ENCODE measurements at regions not wholly inside any gene's neighbourhood (a gene's known extent, or its start where the extent isn't known, plus 50 kb on each side); places are given as distances from the start of the nearest gene placed in this dataset.

DNA sequence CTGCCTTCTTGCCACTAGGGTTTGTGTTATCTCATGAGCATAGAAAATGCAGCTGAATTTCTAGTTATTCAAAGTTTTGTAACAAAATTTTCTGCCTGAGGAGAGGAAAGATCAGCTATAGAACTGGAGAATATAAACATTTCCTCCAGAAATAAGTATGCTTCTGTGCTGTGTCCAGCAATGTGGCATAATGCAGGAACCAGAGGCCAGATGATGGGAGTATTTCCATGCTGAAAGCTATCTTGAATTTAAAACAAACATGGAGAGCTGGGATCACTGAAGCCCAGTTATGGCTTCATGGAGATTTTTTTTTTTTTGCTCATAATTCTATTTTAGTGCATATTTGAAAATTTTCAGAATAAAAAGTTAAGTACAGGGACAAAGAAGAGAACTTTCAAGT is 608.2 kb downstream of the SOX6 start:
- DNase-seq = no peak

DNA sequence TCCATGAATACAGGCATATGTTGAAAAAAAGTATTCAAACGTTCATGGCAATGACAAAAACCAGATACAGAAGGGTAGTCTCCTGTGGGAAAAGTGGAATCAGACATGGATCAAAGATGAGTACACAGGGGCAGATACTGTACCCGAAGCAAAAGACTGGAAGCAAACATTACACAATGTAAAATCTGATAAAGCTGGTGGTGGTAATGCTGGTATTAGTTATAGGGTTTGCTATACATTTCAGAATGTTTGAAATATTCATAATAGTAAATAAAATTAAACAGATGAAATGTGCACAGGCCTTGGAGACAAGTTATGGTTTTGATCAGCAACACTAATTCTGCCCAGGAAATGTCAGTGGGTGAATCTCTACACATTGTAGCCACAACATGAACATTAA is 607.6 kb downstream of the SOX6 start:
- no peak for DNase-seq

DNA sequence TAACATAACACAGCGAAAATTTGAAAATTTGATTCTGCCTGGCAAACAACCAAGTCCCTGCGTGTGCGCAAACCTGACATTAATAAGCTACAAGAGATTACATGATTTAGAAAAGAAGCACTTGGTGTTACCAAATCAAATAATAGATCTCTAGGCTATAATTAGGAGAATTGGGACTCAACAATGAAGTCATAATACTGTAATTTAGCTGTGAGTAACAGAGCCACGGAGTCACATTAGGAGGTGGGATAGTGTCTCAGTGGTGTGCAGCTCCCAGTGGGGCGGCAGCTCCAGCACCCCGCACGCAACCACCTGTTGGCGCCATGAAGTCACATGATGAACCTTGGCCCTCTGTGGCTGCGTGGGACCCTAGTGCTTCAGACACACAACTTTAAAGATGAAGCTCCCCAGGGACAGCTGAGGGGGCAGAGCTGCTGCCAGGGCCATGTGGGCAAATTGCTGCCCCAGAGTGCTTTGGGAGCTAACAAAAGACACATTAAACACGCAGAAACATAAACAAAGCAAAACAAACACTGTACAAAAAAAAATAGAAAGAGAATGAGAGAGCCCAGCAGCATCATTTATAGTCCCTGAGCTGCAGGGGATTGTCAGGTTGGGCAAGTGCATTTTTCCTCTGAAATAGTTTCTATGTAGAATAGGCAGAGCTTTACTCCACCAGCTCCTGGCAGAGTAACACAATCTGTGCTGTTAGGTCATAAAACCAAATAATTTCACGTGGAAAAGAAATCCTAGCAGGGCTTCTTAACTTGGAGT is 605.6 kb downstream of the SOX6 start:
- no peak for DNase-seq

DNA sequence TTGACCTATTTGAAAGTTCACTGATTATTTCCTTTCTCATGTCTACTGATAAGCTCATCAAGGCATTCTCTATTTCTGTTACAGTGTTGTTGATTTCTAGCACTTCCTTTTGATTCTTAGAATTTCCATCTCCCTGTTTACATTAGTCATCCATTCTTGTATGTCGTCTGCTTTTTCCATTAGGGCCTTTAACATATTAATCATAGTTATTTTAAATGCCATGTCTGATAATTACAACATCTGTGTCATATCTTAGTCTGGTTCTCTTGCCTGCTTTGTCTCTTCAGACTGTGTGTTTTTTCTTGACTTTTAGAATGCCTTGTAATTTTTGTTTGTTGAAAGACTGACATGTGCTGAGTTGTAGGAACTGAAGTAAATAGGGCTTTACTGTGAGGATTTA is 602.1 kb downstream of the SOX6 start:
- no peak for DNase-seq

DNA sequence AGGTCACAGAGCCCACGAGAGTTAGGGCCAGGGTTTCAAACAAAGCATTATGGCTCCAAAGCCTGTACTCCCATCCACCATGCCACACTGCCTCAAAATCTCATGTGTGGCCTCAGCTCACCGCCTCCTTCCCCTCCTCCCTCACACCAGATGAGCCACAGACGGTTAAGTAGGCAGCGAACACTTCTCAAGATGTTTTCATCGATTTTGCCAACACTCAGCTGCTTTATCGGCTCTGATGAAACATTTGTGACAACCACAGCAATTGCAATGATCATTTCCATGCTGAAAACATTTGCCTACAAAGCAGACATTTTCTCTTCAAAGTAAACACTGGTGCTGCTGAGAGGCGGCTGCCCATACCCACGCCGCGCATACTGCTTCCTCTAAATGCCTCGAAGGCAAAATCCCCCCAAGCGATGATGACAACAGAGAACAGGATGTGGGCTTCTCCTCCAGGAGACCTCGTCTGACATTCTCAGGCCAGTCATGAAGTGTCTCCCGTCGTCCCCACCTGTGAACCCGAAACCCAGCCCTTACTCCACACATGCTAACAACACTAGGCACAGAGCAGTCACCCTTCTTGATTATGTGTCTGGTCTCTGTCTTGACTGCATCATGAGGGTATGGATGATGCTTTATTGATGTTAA is 599.2 kb downstream of the SOX6 start:
- DNase-seq = no peak

DNA sequence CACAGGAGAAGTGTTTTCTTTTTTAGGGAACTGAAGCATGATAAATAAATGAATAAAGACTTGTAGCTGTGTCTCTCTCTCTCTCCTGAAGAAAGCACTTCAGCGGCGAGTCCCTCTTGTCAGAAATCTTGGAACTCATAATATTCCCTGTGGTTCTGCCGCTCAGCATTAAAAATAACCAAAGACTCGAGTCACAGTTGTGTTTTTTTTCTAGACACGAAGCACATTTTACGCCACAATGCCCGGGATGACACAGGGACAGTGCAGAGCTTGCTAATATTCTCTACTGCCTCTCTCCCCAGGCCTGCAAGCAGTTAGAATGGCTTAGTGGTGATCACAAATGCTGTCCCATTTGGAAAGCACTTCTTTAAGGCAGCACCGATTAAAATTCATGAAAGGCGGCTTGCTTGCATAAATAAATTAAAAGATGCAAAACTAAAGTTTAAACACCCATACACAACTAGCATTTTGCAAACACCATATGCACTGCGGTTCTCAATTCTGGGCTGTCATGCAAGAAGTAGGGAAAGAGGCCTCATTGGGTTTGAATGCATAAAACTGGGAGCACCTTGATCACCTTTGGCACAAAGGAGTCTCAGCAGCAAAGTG is 597.4 kb downstream of the SOX6 start:
- no peak for DNase-seq

DNA sequence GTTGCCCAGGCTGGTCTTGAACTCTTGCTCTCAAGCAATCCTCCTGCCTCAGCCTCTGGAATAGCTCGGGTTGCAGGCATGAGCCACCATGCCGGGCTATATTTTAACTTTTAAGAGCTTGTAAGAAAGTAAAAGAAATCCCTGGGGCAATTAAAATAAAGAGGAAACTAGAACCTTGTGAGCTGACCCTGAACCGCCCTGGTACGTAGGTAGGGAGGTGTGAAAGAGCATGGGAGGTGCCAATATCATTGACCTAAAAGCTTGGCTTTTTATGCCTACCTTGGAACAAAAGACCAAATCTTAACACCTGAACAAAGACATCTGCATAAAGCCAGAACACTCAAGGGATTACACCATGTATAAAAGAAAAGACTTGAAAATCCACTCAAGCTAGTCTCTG is 595.1 kb downstream of the SOX6 start:
- DNase-seq = no peak

DNA sequence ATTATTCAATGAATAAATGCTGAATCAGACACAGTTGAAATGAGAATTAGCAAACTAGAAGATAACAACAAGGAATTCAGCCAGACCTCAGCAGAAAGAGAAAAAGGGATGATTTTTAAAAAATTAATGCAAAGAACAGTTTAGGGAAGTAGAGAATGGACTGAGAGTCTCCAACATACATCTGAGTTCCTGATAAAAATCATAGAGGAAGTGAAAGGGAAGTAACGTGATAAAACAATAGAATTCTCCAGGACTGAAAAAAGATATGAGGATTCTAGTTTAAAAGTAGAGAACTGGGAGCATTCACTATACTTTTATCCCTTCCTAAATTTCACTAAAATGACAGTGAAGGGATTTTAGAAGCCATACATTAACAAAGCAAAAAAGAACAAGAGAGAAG is 592.0 kb downstream of the SOX6 start:
- DNase-seq = no peak

DNA sequence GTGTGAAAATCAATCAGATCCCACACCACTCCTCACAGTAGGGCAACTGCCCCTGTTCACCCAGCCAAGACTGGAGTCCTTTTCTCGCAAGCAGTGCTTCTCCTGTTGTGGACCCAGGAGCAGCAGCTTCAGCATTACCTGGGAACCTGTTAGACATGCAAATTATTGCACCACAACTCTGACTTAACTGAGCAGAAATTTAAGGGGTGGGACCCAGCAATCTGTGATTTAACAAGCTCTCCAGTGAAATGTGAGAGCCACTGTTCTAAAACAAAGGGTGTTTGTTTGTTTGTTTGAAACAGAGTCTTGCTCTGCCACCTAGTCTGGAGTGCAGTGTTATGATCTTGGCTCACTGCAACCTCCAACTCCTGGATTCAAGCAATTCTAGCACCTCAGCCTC is 591.4 kb downstream of the SOX6 start:
- DNase-seq = no peak

DNA sequence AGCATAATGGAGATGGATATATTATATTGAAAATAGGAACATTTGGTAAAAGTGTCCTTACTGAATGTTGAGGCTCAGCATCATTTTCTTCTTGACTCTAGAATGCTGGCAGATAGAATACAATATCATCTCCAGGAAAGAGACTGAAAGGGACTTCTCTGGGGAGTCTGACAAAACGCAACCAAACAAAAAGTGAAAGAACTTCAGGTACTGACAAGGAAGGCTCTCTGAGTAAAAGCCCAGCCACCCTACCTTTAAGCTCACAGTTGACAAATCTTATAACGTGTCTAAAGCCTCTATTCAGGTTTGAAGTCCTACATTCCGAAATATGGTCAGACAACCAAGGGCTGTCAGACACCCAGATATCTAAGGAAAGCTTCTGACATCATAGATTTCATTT is 590.8 kb downstream of the SOX6 start:
- DNase-seq = no peak

DNA sequence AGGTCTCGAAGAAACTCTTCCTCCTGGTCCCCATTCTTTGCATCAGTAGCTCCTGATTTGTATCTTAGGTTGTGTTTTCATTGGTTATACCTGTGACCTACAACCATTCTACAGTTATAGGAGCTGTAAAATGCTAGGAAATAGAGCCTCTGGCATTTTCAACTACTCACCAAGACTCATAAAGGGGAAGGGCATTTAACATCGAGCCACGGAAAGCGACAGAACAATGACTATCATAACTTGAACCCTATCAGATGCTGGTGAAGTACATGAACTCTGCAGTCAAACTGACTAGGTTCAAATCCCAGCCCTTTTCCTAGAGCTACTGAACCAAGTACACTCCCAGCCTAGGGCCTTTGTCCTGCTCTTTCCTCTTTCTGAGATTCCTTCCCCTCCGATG is 588.0 kb downstream of the SOX6 start:
- no peak for DNase-seq

DNA sequence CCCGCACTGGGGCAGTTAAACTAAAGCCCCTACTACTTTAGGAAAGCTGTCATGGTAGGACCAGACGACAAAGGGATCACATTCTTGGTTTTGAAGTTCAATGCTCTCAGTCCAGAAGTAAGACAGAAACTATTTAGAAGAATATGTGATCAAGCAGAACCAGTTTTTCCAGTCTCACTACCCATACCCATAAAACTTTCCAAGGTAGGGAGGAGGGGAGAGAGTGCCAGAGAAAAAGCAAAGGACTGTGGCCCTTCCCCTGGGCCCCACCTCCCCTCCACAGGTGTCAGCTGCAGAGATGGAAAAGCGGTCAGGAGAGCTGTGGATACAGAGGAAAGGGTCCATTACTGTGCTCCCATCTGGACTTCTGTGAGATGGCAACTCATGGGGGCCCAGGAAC is 587.1 kb downstream of the SOX6 start:
- no peak for DNase-seq

DNA sequence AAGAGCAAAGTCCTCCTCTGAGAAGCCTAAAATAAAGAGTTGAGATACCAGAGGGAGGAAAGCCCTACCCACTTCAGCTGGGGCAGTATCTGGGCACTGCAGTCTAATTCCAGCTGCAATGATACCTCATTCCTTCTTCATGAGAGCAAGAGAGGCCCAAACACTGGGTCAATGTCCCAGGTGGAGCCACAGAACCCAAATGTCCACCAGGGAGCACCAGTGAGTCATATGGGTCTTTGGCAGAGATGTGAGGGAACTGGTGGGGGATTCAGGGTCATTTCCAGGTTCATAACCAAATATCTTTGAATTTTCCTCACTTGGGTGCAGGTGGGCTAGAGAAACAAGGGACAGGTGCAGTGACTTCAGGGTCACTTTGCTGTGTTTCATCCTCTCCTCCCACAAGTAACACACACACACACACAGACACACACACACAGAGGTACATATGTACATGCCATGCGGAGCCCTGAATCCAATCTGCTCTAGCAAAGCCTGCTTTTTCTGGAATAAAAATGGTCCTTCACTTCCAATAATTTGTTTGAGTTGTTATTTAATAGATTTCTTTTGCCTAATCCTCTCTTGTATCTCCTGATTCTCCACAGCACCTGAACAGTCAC is 585.4 kb downstream of the SOX6 start:
- no peak for DNase-seq

DNA sequence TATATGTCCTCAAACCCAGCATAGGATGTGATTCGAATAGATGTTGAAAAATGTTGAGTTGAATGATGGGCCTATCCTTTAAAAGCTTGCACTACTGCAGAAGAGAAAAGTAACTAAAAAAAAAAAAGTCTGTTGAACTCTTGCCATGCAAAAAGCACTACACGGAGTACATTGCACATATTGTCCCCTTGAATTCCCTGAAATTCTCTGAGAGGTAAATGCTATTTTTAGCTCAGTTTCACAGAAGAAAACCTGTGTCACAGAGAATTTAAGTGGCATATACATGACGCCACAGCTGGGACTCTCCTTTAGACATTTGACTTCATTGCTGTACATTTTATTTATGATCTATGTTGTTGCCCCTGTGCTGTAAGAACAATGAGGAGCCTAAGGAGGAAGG is 583.8 kb downstream of the SOX6 start:
- no peak for DNase-seq

DNA sequence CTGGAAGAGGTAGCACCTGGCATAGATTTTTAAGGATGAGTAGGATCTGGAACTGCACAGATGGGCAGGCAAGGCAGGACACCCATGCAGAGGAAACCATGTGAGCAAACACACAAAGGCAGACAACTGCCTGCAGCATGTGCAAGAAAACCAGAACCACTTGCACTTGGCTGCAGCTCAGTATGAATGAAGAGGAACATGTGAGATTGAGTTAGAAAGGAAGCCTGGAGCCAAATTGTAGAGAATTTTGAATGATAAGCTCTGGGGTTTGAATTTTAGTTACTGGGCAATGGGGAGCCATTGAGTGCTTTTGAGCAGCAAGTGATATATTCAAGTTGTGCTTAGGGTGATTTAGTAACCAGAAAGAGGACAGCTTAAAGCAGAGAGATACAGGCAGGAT is 583.4 kb downstream of the SOX6 start:
- DNase-seq = no peak

DNA sequence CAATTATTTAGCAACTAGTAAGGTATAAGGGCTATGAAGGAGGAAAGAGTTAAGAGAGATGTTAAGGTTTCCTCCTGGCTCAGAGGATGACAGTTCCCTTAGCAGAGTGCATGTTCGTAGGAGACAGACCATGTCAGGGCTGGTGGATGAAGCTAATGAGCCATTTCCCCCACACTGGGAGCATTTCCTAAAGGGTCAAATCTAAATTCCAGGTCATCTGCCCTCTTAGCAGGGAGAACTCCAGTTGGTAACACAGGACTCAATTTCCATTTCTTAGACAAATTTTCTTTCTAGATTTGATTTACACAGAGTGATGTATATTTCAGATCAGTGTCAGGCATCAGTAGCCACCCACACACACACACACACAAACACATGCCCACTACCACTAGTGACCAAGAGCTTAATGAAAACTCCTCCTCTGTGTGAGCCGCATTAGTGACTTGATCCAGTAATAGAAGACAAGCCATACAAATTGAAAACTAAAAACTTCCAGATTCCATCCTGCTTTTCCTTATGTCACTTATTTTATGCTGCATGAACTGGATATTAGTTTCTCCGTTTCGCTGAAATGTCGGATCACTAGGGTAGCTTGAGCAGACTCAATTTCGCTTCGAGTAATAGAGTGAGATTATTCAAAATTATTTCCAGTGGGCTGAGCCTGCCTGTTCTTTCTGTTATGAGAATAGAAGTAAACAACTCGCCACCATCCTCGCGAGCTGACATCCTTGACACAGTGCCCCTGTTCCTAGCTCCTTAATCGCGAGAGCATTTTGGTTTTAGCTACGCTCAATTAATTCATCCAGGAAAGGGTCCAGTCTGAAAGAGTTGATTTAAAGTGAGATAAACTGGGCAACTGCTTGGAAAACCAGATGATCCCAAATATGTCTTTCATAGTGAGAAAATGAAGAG is 582.6 kb downstream of the SOX6 start:
- DNase-seq = no peak

DNA sequence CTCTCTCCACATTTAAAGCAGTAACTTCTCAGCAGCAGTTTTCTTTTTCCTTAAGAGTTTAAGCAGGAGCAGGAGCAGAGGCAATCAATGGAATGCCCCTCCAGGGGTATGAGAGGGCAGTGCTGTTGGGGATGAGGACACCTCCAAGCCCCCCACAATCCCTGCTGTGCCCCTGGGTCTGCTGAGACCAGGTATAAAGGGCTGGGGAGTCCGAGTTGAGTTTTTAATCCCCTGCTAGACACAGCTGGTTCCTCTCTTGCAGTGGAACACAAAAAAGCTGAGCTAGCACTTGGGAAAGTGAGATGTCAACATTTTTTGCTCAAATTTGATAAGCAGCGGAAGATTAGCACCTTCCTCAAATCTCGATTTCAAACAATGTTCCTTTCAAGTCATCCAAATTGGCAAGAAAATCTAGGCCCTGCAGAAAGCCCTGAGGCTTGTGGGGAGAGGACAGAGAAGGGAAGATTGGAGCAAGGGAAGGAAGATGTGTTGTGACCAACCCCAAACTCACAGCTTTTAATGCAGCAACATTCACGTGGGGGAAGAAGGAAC is 581.9 kb downstream of the SOX6 start:
- DNase-seq = no peak

DNA sequence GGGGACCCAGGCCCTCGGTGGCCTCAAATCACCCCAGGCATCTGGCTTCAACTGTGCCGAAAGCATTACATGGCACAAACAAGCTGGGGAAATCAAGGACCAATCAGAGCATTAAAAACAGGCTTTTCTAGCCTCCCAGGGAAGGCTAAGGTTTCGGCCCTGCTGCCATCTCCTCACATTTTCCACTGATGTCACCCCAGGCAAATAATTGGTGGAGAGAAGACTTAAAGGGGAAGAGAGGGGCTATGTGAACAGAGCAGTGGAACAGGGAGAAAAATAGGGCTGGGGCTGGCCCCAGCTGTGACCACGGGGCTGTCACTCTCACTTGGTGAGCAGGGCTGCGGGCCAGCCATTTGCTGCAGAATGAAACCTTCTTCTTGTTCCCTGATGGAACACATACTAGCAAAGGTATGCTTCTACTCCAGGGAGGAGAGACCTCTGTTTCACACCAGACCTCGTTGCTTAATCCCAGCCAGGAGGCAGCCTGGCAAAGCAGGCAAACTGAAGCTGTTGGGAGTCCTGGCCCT is 581.3 kb downstream of the SOX6 start:
- DNase-seq = no peak

DNA sequence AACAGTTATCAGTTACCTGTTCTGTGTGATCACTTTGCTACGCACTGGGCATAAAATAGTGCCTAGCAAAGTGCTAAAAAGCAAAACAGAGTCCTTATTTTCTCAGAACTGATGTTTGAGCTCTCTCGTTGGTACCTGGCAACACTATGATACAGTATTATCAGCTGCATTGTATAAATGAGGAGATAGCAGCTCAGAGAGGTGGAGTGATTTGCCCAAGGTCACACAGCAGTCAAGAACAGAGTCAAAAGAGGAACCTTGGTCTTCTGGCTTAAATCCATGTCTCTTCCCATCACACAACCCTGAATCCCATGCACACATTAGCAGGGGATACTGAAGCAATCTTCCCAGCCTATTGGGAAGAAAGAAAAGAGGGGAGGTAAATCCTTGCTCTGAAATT is 580.5 kb downstream of the SOX6 start:
- no peak for DNase-seq

DNA sequence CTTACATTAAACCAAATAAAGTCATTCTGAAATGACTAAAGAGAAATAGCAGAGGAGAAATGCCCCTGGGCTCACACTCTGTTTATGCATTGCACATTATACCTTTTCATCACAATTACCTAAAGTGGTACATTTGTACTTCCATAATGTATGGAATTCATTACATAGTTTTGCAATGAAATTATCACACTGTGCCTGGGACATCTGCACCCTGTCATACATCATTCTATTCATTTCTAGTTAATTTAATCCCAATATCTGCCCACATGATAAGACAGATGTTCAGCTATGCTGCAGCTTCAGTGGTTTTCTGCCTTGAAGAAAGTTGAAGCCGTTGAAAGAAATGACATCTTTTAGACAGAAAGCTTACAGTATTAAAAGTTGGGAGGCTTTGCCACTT is 580.0 kb downstream of the SOX6 start:
- no peak for DNase-seq

DNA sequence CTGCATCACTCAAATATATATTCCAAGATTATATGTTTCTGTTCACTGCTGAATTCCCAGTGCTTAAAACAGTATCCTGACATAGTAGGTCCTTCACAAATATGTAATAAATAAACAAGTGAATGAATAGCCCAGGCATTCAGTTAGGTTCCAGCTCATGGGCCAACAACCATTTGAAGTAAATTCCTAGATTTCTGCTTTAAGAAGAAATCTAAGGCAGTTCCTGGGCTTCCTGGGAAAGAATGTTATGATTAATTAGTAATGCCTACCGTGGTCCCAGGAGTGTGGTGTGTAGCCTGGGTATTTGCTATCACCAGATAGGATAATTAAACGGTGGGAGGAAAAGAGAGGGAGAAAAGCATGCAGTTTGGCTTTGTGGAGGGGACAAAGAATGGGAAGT is 576.8 kb downstream of the SOX6 start:
- no peak for DNase-seq

DNA sequence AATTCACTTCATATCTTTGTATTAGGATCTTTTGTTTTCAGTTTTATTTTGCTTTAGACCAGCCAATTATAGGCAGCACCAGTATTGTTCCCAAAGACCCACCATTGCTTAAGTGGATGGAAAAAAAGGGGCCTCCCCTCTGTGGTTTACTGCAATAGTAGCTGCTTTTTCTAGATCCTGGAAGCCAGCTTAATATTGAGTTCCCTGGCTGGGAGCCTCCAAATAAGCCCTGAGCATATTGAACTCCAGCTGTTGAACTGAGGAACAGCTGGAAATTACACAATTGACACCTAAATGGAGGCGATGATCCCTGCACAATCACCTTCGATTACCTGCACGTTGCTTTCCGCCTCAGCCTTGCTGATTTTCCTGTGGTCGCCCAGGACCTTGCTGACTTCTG is 576.0 kb downstream of the SOX6 start:
- DNase-seq = no peak
